HCT116 (cell line): ENCODE measurements at regions not wholly inside any gene's neighbourhood (a gene's known extent, or its start where the extent isn't known, plus 50 kb on each side); places are given as distances from the start of the nearest gene placed in this dataset.

Experiments
- ATAC-seq: fragments of 200-7000 bp; cut with Tn5 transposase; 2 replicates; pipeline ENCODE4 v1.9.1; 2020; ENCODE audit warnings: mild to moderate bottlenecking, moderate library complexity
- BruUV-seq: library from RNA; stranded (reverse); fragments of 400-500 nt; replicated peaks from 2 replicates; lab custom pipeline; 2021; lab: Mats Ljungman, UMichigan
- CTCF ChIA-PET: fragments of 300-600 bp; sonication (Branson Sonifier 250); formaldehyde crosslinking; loops from one replicate; lab custom pipeline; 2021; ENCODE audit warnings: antibody characterized with exemption; lab: Charles Lee
- POLR2A ChIA-PET: fragments of 300-600, 350-600 bp; sonication (Branson Sonifier 250); formaldehyde crosslinking; loops from one replicate; lab custom pipeline; 2021; ENCODE audit warnings: antibody characterized with exemption; lab: Charles Lee
- RAD21 ChIA-PET, 2 experiments: fragments of 300-600 bp; sonication (Branson Sonifier 250); formaldehyde crosslinking; loops; one replicate each; lab custom pipeline; 2023; ENCODE audit warnings: low total read pairs in 2 of 2; ENCODE audit not compliant: uncharacterized antibody in 2 of 2, unreplicated experiment in 2 of 2, low non-redundant PET in 1 of 2; lab: Charles Lee
- DNase-seq: peaks from one replicate; pipeline ENCODE4 v3.0.0-alpha.2; 2010; ENCODE audit warnings: low read depth, low spot score
- H2AFZ ChIP-seq: fragments of 200-600 bp; shearing (Covaris generic), sonication (generic); 2 replicates; pipeline ENCODE4 v1.6.1; 2017; ENCODE audit warnings: low read depth, mixed run types, mixed read lengths, antibody characterized with exemption, low read length; ENCODE audit not compliant: poor library complexity, severe bottlenecking
- H3K27ac ChIP-seq: 2 replicates; pipeline ENCODE4 v1.5.1; 2012; ENCODE audit warnings: low read depth, low read length
- H3K27me3 ChIP-seq: fragments of 200-600 bp; sonication (generic); 2 replicates; pipeline ENCODE4 v1.6.1; 2016; ENCODE audit warnings: mixed run types, low read length, mixed read lengths; ENCODE audit not compliant: insufficient read depth
- H3K36me3 ChIP-seq, 2 experiments: fragments of 200-500 bp in 1 of 2; fragments of 200-600 bp in 1 of 2; sonication (Bioruptor generic) in 1 of 2; sonication (generic) in 1 of 2; 2 replicates each; pipeline versions ENCODE4 v1.5.1 to v1.6.1; 2014 to 2016; ENCODE audit warnings: low read length in 2 of 2, inconsistent platforms in 1 of 2, mixed read lengths in 1 of 2, mixed run types in 1 of 2; ENCODE audit not compliant: insufficient read depth in 2 of 2, control insufficient read depth in 1 of 2
- H3K4me1 ChIP-seq, 2 experiments: fragments of 200-600 bp in 1 of 2; sonication (generic) in 1 of 2; 2 replicates each; pipeline versions ENCODE4 v1.5.1 to v1.6.1; 2012 to 2017; ENCODE audit warnings: low read length in 2 of 2, inconsistent platforms in 1 of 2, mild to moderate bottlenecking in 1 of 2, mixed read lengths in 1 of 2, mixed run types in 1 of 2, moderate library complexity in 1 of 2; ENCODE audit not compliant: insufficient read depth in 2 of 2, control insufficient read depth in 1 of 2
- H3K4me2 ChIP-seq: fragments of 200-600 bp; sonication (generic); 2 replicates; pipeline ENCODE4 v1.6.1; 2017; ENCODE audit warnings: mixed run types, low read length, mixed read lengths
- H3K4me3 ChIP-seq, 2 experiments: fragments of 200-600 bp in 1 of 2; sonication (generic) in 1 of 2; replicated peaks in 1 of 2; 2 replicates each; pipeline ENCODE4 v1.5.1; 2011 to 2016; ENCODE audit warnings: low read length in 2 of 2, control low read depth in 1 of 2, low read depth in 1 of 2, mild to moderate bottlenecking in 1 of 2, mixed read lengths in 1 of 2, mixed run types in 1 of 2
- H3K79me2 ChIP-seq: fragments of 200-600 bp; sonication (generic); 2 replicates; pipeline ENCODE4 v1.6.1; 2017; ENCODE audit warnings: mild to moderate bottlenecking, mixed run types, low read length, moderate library complexity, mixed read lengths; ENCODE audit not compliant: insufficient read depth
- H3K9ac ChIP-seq: fragments of 200-600 bp; sonication (generic); 2 replicates; pipeline ENCODE4 v1.6.1; 2016; ENCODE audit warnings: low read length, mixed read lengths
- H3K9me2 ChIP-seq: fragments of 200-600 bp; sonication (generic), shearing (Covaris generic); 2 replicates; pipeline ENCODE4 v1.6.1; 2017; ENCODE audit warnings: mixed run types, mild to moderate bottlenecking, moderate library complexity; ENCODE audit not compliant: insufficient read depth
- H3K9me3 ChIP-seq, 2 experiments: fragments of 200-500 bp in 1 of 2; fragments of 200-600 bp in 1 of 2; sonication (Bioruptor generic) in 1 of 2; sonication (generic) in 1 of 2; 2 replicates each; pipeline ENCODE4 v1.6.1; 2014 to 2017; ENCODE audit warnings: low read length in 2 of 2, mixed read lengths in 2 of 2, inconsistent platforms in 1 of 2, low read depth in 1 of 2, mild to moderate bottlenecking in 1 of 2, mixed run types in 1 of 2, moderate library complexity in 1 of 2; ENCODE audit not compliant: control insufficient read depth in 1 of 2, insufficient read depth in 1 of 2
- H4K20me1 ChIP-seq: fragments of 200-600 bp; sonication (generic), shearing (Covaris generic); 2 replicates; pipeline ENCODE4 v1.6.1; 2017; ENCODE audit warnings: mixed run types, mild to moderate bottlenecking, moderate library complexity; ENCODE audit not compliant: insufficient read depth
- ELF1 ChIP-seq: IDR thresholded peaks from 2 replicates; pipeline ENCODE4 v1.6.1; 2012; ENCODE audit warnings: low read depth, borderline replicate concordance
- EZH2phosphoT487 ChIP-seq: fragments of 200-600 bp; IDR thresholded peaks from 2 replicates; pipeline ENCODE4 v1.6.1; 2018; ENCODE audit warnings: antibody characterized with exemption, borderline replicate concordance
- RAD21 ChIP-seq: IDR thresholded peaks from 2 replicates; pipeline ENCODE4 v1.6.1; 2012; ENCODE audit warnings: low read depth, mild to moderate bottlenecking
- SIN3A ChIP-seq: IDR thresholded peaks from 2 replicates; pipeline ENCODE4 v1.6.1; 2012; ENCODE audit warnings: low read depth
- SRF ChIP-seq: IDR thresholded peaks from 2 replicates; pipeline ENCODE4 v1.6.1; 2012; ENCODE audit warnings: low read depth
- ZNF274 ChIP-seq: fragments of 200-500 bp; sonication (Bioruptor generic); IDR thresholded peaks from 2 replicates; pipeline ENCODE4 v1.6.1; 2014; ENCODE audit warnings: mild to moderate bottlenecking, low read depth, low read length, inconsistent platforms
- intact Hi-C: fragments of 100-400 bp; cut with micrococcal nuclease; formaldehyde crosslinking; loops from 2 replicates; pipeline ENCODE4 v1.10.0; 2022
- TF ChIP-seq, protein P1 (sequence below): IDR thresholded peaks from 2 replicates; pipeline ENCODE4 v1.6.1; 2011; ENCODE audit warnings: mild to moderate bottlenecking, low read length, moderate library complexity; ENCODE audit not compliant: insufficient replicate concordance; ENCODE audit errors: extremely low read depth
- TF ChIP-seq, protein P2 (sequence below), 3 experiments: fragments of 200-600 bp in 1 of 3; sonication (generic) in 1 of 3; IDR thresholded peaks in 2 of 3; conservative IDR thresholded peaks in 1 of 3; 2 replicates each; pipeline ENCODE4 v1.5.1; 2012 to 2017; ENCODE audit warnings: low read depth in 2 of 3, low read length in 2 of 3, antibody characterized with exemption in 1 of 3, borderline replicate concordance in 1 of 3, control low read depth in 1 of 3, mild to moderate bottlenecking in 1 of 3, mixed read lengths in 1 of 3, mixed run types in 1 of 3, moderate library complexity in 1 of 3; ENCODE audit not compliant: insufficient read depth in 1 of 3
- TF ChIP-seq, protein P3 (sequence below): IDR thresholded peaks from 2 replicates; pipeline ENCODE4 v1.6.1; 2012

DNA sequence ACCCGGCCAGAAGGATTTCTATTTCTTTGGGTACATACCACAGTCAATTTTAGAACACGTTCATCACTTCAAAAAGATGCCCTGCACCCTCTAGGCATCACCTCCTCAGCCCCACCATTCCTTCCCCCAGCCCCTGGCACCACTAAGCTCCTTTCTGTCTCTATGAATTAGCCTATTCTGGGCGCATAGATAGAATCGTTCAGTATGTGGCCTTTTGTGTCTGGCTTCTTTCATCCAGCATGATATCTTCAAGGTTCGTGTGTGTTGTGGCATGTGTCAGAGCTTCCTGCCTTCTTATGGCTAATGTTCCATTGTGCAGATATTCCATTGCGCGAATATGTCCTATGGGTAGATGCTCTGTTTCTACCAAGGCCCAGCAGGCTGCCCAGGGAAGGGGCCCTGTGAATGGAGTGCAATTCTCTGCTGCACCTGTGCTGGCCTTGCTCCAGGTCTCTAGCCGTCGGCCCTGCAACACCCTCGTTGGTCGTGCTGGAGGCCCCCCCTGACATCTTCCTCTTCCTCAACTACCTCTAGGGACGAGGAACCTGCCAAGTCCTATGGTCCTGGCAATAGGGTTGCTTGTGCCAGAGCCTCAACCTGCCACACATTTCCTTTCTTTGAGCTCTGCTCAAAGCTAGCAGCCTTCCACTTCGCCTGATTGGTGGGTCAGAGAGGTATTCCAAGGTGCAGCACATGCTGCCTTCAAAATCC lies 113.5 kb downstream of the RIPK4 start:
- Histone ChIP-seq H3K4me3 (no peak overlapping the region), H3K4me1 (peaks cover 0 to 5% of the 10 kb centered on the region in 2 experiments; a peak in 2 of 4 replicates), H3K36me3 (no peaks in the 10 kb centered on the region), H4K20me1 (no peaks in the 10 kb centered on the region), H2AFZ (no peak overlapping the region), H3K27ac (no peak overlapping the region), H3K79me2 (no peaks in the 10 kb centered on the region), H3K9me3 (no peaks in the 10 kb centered on the region), H3K4me2 (no peak overlapping the region), H3K9ac (no peak overlapping the region), H3K9me2 (no peaks in the 10 kb centered on the region), H3K27me3 (peaks cover 5% of the 10 kb centered on the region; the same call in 1 of the 2 replicates)
- ChIA-PET CTCF (no interaction called here), POLR2A (no interaction called here), RAD21 (interaction anchor here in 1 of 2 experiments (0.5 kb wide), 1 partner anchor 98 kb away, joined by 3 read pairs; no protein-coding TSS in a partner anchor)
- intact Hi-C loops, result no loop called here
- ATAC-seq, result no peak
- TF ChIP-seq, protein P1, sequence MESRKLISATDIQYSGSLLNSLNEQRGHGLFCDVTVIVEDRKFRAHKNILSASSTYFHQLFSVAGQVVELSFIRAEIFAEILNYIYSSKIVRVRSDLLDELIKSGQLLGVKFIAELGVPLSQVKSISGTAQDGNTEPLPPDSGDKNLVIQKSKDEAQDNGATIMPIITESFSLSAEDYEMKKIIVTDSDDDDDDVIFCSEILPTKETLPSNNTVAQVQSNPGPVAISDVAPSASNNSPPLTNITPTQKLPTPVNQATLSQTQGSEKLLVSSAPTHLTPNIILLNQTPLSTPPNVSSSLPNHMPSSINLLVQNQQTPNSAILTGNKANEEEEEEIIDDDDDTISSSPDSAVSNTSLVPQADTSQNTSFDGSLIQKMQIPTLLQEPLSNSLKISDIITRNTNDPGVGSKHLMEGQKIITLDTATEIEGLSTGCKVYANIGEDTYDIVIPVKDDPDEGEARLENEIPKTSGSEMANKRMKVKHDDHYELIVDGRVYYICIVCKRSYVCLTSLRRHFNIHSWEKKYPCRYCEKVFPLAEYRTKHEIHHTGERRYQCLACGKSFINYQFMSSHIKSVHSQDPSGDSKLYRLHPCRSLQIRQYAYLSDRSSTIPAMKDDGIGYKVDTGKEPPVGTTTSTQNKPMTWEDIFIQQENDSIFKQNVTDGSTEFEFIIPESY, result no peak
- TF ChIP-seq SIN3A, result no peak
- no peak for TF ChIP-seq ZNF274
- TF ChIP-seq EZH2phosphoT487, result no peak
- TF ChIP-seq SRF, result no peak
- no peak for TF ChIP-seq ELF1
- TF ChIP-seq, protein P2, sequence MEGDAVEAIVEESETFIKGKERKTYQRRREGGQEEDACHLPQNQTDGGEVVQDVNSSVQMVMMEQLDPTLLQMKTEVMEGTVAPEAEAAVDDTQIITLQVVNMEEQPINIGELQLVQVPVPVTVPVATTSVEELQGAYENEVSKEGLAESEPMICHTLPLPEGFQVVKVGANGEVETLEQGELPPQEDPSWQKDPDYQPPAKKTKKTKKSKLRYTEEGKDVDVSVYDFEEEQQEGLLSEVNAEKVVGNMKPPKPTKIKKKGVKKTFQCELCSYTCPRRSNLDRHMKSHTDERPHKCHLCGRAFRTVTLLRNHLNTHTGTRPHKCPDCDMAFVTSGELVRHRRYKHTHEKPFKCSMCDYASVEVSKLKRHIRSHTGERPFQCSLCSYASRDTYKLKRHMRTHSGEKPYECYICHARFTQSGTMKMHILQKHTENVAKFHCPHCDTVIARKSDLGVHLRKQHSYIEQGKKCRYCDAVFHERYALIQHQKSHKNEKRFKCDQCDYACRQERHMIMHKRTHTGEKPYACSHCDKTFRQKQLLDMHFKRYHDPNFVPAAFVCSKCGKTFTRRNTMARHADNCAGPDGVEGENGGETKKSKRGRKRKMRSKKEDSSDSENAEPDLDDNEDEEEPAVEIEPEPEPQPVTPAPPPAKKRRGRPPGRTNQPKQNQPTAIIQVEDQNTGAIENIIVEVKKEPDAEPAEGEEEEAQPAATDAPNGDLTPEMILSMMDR (IDR thresholded peaks at IDR 0.05 in 2 of 3, conservative IDR thresholded peaks at IDR 0.05 in 1 of 3; ENCODE audit: borderline replicate concordance in 1 of 3, insufficient read depth in 1 of 3, low read depth in 2 of 3, low read length in 2 of 3), result no peak
- TF ChIP-seq, protein P3, sequence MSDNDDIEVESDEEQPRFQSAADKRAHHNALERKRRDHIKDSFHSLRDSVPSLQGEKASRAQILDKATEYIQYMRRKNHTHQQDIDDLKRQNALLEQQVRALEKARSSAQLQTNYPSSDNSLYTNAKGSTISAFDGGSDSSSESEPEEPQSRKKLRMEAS, result no peak
- TF ChIP-seq RAD21, result no peak
- no TSS peak for BruUV-seq
- DNase-seq, result no peak
